GM21786 (cell line): ENCODE measurements at regions not wholly inside any gene's neighbourhood (a gene's known extent, or its start where the extent isn't known, plus 50 kb on each side); places are given as distances from the start of the nearest gene placed in this dataset.

Experiments
- ATAC-seq: cut with Tn5 transposase; IDR thresholded peaks from one replicate; pipeline ENCODE4 v1.9.1; 2021; ENCODE audit not compliant: unreplicated experiment

GRCh38 chr1:37238364-37239224 is 204.3 kb upstream of the GRIK3 start:
- ATAC-seq = no peak

- ATAC-seq = no peak
These were observed 205.0 kb upstream of the GRIK3 start for GRCh38 chr1:37239225-37239740.

GRCh38 chr1:37240897-37241296 is 206.6 kb upstream of the GRIK3 start:
- ATAC-seq = no peak

GRCh38 chr1:37242501-37242900 is 208.2 kb upstream of the GRIK3 start:
- ATAC-seq = no peak

- no peak for ATAC-seq
These were observed 209.2 kb upstream of the GRIK3 start for GRCh38 chr1:37243368-37244082.

GRCh38 chr1:37244083-37244480 is 209.8 kb upstream of the GRIK3 start:
- ATAC-seq = no peak

- ATAC-seq = no peak
These were observed 210.5 kb upstream of the GRIK3 start for GRCh38 chr1:37244815-37245214.

- ATAC-seq = no peak
These were observed 212.3 kb upstream of the GRIK3 start for GRCh38 chr1:37246631-37247030.

GRCh38 chr1:37250371-37250770 is 216.1 kb upstream of the GRIK3 start:
- ATAC-seq = no peak

- no peak for ATAC-seq
These were observed 219.1 kb upstream of the ZC3H12A start for GRCh38 chr1:37255136-37255795.

GRCh38 chr1:37255868-37256267 is 218.5 kb upstream of the ZC3H12A start:
- ATAC-seq = no peak

GRCh38 chr1:37257646-37258045 is 216.7 kb upstream of the ZC3H12A start:
- ATAC-seq = no peak

GRCh38 chr1:37258068-37258467 is 216.3 kb upstream of the ZC3H12A start:
- no peak for ATAC-seq

- no peak for ATAC-seq
These were observed 215.4 kb upstream of the ZC3H12A start for GRCh38 chr1:37259019-37259418.

- no peak for ATAC-seq
These were observed 213.3 kb upstream of the ZC3H12A start for GRCh38 chr1:37261129-37261528.

- no peak for ATAC-seq
These were observed 211.8 kb upstream of the ZC3H12A start for GRCh38 chr1:37262439-37263170.

- no peak for ATAC-seq
These were observed 209.2 kb upstream of the ZC3H12A start for GRCh38 chr1:37265156-37265555.

- no peak for ATAC-seq
These were observed 208.4 kb upstream of the ZC3H12A start for GRCh38 chr1:37265786-37266667.

GRCh38 chr1:37267111-37267835 is 207.1 kb upstream of the ZC3H12A start:
- ATAC-seq = no peak
